Upper lobe of left lung (tissue), 6 donors: ENCODE measurements at regions not wholly inside any gene's neighbourhood (a gene's known extent, or its start where the extent isn't known, plus 50 kb on each side); places are given as distances from the start of the nearest gene placed in this dataset.

ENCODE experiments used
- ATAC-seq, 2 donors: fragments of 200-7000 bp; cut with Tn5 transposase; one replicate each; pipeline ENCODE4 v1.9.1; 2022; ENCODE audit warnings: mild to moderate bottlenecking in 2 of 2, moderate library complexity in 2 of 2; ENCODE audit not compliant: low FRiP score in 2 of 2
- DNase-seq, 2 donors: peaks; one replicate each; pipeline ENCODE4 v3.0.0-alpha.2; 2019 to 2020
- H3K27ac ChIP-seq, 4 donors: fragments of 200-600 bp; sonication (generic); one replicate each; pipeline ENCODE4 v1.5.1; 2016 to 2019
- H3K27me3 ChIP-seq, 4 donors: fragments of 200-600 bp; sonication (generic); one replicate each; pipeline ENCODE4 v1.5.1; 2017 to 2019
- H3K36me3 ChIP-seq, 4 donors: fragments of 200-600 bp; sonication (generic); one replicate each; pipeline ENCODE4 v1.5.1; 2016 to 2019
- H3K4me1 ChIP-seq, 4 donors: fragments of 200-600 bp; sonication (generic); one replicate each; pipeline ENCODE4 v1.5.1; 2018 to 2019
- H3K4me3 ChIP-seq, 4 donors: fragments of 200-600 bp; sonication (generic); one replicate each; pipeline ENCODE4 v1.5.1; 2017 to 2019; ENCODE audit warnings: mild to moderate bottlenecking in 2 of 4, moderate library complexity in 1 of 4
- H3K9me3 ChIP-seq, 4 donors: fragments of 200-600 bp; sonication (generic); one replicate each; pipeline ENCODE4 v1.5.1; 2018 to 2019
- CTCF ChIP-seq, 6 experiments: fragments of 450-650 bp in 4 of 6; fragments of 200-600 bp in 2 of 6; sonication (generic) in 2 of 6; IDR thresholded peaks; one replicate each; pipeline ENCODE4 v1.5.1; 2016 to 2019; ENCODE audit warnings: antibody characterized with exemption in 6 of 6
- EP300 ChIP-seq, 4 donors: sonication (generic); formaldehyde crosslinking; IDR thresholded peaks; one replicate each; pipeline ENCODE4 v1.5.1; 2017; ENCODE audit warnings: antibody characterized with exemption in 4 of 4, control low read depth in 2 of 4
- POLR2A ChIP-seq, 4 donors: fragments of 450-650 bp; IDR thresholded peaks; one replicate each; pipeline ENCODE4 v1.5.1; 2016 to 2017; ENCODE audit warnings: antibody characterized with exemption in 4 of 4, mild to moderate bottlenecking in 2 of 4
- POLR2AphosphoS5 ChIP-seq, 2 donors: sonication (generic); formaldehyde crosslinking; IDR thresholded peaks; one replicate each; pipeline ENCODE4 v1.5.1; 2017; ENCODE audit warnings: antibody characterized with exemption in 2 of 2
- WGBS, 2 donors: methylation state at CpG; one replicate each; pipeline ENCODE4 v1.1.5; 2017 to 2018; 5-methylcytosine and 5-hydroxymethylcytosine counted together
- donor health status: DM: no; HTN: no; CAD: no; lungs with moderate emphysema.
- donor health status: DM: no; HTN: yes; CAD: no; lungs with severe emphysema.

- H3K27ac ChIP-seq, result peak overlapping the region; percentile 22 to 58 (median 50)
- no peaks in the 10 kb centered on the region for H3K9me3 ChIP-seq
- DNase-seq (no peak), ATAC-seq (no peak)
- TF ChIP-seq EP300 (IDR thresholded peaks at IDR 0.05) (no peak), POLR2AphosphoS5 (IDR thresholded peaks at IDR 0.05) (no peak), POLR2A (IDR thresholded peaks at IDR 0.05) (no peak), CTCF (IDR thresholded peaks at IDR 0.05) (no peak)
- H3K4me3 ChIP-seq, result peak overlapping the region in 1 of 4 donors; percentile 11
- H3K27me3 ChIP-seq, result no peaks in the 10 kb centered on the region
- peaks cover 13 to 26% (median 16%) of the 10 kb centered on the region in 4 donors for H3K4me1 ChIP-seq
- WGBS, 2 donors, result 45 to 50% methylated on average over 8 of the region's 8 CpGs
- no peaks in the 10 kb centered on the region for H3K36me3 ChIP-seq
Measured at GRCh38 chr13:106683179-106683578, 115.2 kb upstream of the ARGLU1 start.

- Histone ChIP-seq H3K4me1 (peaks cover 13 to 26% (median 16%) of the 10 kb centered on the region in 4 donors), H3K27ac (no peak overlapping the region), H3K27me3 (no peaks in the 10 kb centered on the region), H3K4me3 (no peak overlapping the region), H3K36me3 (no peaks in the 10 kb centered on the region), H3K9me3 (no peaks in the 10 kb centered on the region)
- 77 to 83% methylated on average over 5 of the region's 5 CpGs for WGBS, 2 donors
- ATAC-seq (no peak), DNase-seq (no peak)
- TF ChIP-seq CTCF (IDR thresholded peaks at IDR 0.05) (no peak), EP300 (IDR thresholded peaks at IDR 0.05) (no peak), POLR2A (IDR thresholded peaks at IDR 0.05) (no peak), POLR2AphosphoS5 (IDR thresholded peaks at IDR 0.05) (no peak)
Measured at GRCh38 chr13:106681997-106682396, 114.1 kb upstream of the ARGLU1 start.

DNA sequence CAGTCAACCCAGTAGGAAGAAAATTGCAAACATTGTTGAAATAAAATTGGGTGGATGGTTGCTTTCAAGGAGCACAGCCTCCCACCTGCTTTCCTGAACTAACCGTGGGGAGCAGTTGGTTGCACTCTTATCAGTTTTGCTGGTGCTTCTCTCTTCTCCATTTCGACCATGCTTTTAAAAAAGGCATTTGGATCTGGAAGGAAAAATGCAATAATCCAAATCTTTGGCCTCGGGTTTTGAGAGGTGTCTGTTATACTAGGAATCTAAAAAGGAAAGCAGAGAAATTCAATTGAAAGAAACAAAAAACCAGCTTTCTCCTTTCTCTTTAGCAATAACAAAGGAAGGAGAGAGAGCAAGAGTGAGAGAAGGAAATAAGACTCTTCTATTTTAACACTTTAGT, 113.6 kb upstream of the ARGLU1 start:
- 45 to 46% methylated on average over 3 of the region's 3 CpGs for WGBS, 2 donors
- no peak for ATAC-seq
- Histone ChIP-seq H3K4me1 (peaks cover 13 to 23% (median 16%) of the 10 kb centered on the region in 4 donors), H3K27ac (peak overlapping the region in 3 of 4 donors; percentile 18 to 64 (median 57)), H3K36me3 (no peaks in the 10 kb centered on the region), H3K4me3 (no peak overlapping the region), H3K27me3 (no peaks in the 10 kb centered on the region), H3K9me3 (no peaks in the 10 kb centered on the region)
- TF ChIP-seq POLR2AphosphoS5 (IDR thresholded peaks at IDR 0.05) (no peak), EP300 (IDR thresholded peaks at IDR 0.05) (no peak), POLR2A (IDR thresholded peaks at IDR 0.05) (no peak), CTCF (IDR thresholded peaks at IDR 0.05) (no peak)
- no peak for DNase-seq

GRCh38 chr13:106680796-106681472, 113.0 kb upstream of the ARGLU1 start:
- Histone ChIP-seq H3K4me1 (peaks cover 13 to 18% (median 16%) of the 10 kb centered on the region in 4 donors), H3K36me3 (no peaks in the 10 kb centered on the region), H3K9me3 (no peaks in the 10 kb centered on the region), H3K4me3 (no peak overlapping the region), H3K27me3 (no peaks in the 10 kb centered on the region), H3K27ac (peak overlapping the region; percentile 32 to 64 (median 53))
- no peak for ATAC-seq
- peak in 1 of 2 donors; percentile 8 for DNase-seq
- WGBS, 2 donors, result 58 to 59% methylated on average over 7 of the region's 7 CpGs
- TF ChIP-seq EP300 (IDR thresholded peaks at IDR 0.05) (no peak), CTCF (IDR thresholded peaks at IDR 0.05) (no peak), POLR2A (IDR thresholded peaks at IDR 0.05) (no peak), POLR2AphosphoS5 (IDR thresholded peaks at IDR 0.05) (no peak)
